ENCODE measurements at regions not wholly inside any gene's neighbourhood (a gene's known extent, or its start where the extent isn't known, plus 50 kb on each side); places are given as distances from the start of the nearest gene placed in this dataset.

DNA sequence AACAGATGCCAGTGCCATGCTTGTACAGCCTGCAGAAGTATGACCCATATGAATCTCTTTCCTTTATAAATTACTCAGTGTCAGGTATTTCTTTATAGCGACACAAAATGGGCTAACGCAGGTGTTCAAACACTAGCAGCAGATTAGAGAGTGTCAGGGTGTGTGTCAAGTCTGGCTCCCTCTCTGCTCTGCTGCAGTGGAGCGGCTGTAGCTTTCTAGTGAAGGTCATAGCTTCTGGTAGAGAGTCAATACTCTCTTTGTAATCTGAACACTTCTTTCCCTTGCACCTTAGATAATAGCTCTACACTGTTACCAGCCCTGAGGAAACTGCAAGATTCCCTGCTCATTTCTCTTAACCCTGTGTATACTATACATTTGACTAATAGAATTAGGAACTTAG, 483.2 kb upstream of the TGFBR2 start:
- H3K27ac ChIP-seq (ENCODE audit: low read depth, low read length) = no peak overlapping the region
- no peaks in the 10 kb centered on the region for H3K27me3 ChIP-seq (ENCODE audit: control insufficient read depth, insufficient read depth, low read length)
- no peaks in the 10 kb centered on the region for H3K36me3 ChIP-seq (ENCODE audit: control insufficient read depth, insufficient read depth, low read length)
- H3K4me3 ChIP-seq (ENCODE audit: low read length) = no peak overlapping the region
- no peak overlapping the region for H3K9ac ChIP-seq (ENCODE audit: low read length)
- no peaks in the 10 kb centered on the region for H3K4me1 ChIP-seq (ENCODE audit: control insufficient read depth, insufficient read depth, low read length)

DNA sequence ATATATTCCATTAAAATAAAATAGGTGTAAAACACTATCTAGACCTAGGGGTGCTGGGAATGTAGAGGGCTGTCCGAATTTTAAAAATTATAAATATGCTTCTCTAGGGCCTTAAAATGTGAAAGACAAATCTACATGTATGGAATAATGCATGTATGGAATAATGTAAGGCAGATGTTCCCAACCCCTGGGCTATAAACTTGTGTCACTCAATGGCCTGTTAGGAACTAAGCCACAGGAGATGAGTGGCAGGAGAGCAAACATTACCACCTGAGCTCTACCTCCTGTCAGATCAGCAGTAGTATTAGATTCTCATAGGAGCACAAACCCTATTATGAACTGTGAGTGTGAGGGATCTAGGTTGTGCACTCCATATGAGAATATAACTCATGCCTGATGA, 482.6 kb upstream of the TGFBR2 start:
- no peak overlapping the region for H3K4me3 ChIP-seq (ENCODE audit: low read length)
- H3K4me1 ChIP-seq (ENCODE audit: control insufficient read depth, insufficient read depth, low read length) = no peaks in the 10 kb centered on the region
- H3K9ac ChIP-seq (ENCODE audit: low read length) = no peak overlapping the region
- H3K27ac ChIP-seq (ENCODE audit: low read depth, low read length) = no peak overlapping the region
- H3K36me3 ChIP-seq (ENCODE audit: control insufficient read depth, insufficient read depth, low read length) = no peaks in the 10 kb centered on the region
- no peaks in the 10 kb centered on the region for H3K27me3 ChIP-seq (ENCODE audit: control insufficient read depth, insufficient read depth, low read length)

DNA sequence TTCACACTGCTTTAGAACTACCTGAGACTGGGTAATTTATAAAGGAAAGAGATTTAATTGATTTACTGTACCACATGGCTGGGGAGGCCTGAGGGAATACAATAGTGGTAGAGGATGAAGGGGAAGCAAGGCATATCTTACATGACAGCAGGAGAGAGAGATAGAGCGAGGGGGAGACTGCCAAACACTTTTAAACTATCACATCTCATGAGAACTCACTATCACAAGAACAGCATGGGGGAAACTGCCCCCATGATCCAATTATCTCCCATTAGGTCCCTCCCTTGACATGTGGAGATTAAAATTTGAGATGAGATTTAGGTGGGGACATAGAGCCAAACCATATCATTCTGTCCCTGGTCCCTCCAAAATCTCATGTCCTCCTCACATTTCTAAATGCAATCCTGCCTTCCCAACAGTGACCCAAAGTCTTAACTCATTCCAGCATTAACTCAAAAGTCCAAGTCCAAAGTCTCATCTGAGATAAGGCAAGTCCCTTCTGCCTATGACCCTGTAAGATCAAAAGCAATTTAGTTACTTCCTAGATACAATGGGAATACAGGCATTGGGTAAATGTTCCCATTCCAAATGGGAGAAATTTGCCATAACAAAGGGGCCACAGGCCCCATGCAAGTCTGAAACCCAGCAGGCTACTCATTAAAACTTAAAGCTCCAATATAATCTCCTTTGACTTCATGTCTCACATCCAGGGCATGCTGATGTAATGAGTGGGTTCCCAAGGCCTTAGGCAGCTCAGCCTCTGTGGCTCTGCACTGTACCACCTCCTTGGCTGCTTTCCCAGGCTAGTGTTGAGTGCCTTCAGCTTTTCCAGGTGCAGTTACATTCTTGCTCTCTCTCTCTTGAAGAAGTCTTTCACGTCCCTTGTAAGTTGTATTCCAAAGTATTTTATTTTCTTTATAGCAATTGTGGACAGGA, 481.7 kb upstream of the TGFBR2 start:
- Histone ChIP-seq H3K36me3 (ENCODE audit: control insufficient read depth, insufficient read depth, low read length) (no peaks in the 10 kb centered on the region), H3K27ac (ENCODE audit: low read depth, low read length) (no peak overlapping the region), H3K4me1 (ENCODE audit: control insufficient read depth, insufficient read depth, low read length) (no peaks in the 10 kb centered on the region), H3K27me3 (ENCODE audit: control insufficient read depth, insufficient read depth, low read length) (no peaks in the 10 kb centered on the region), H3K9ac (ENCODE audit: low read length) (no peak overlapping the region), H3K4me3 (ENCODE audit: low read length) (no peak overlapping the region)

DNA sequence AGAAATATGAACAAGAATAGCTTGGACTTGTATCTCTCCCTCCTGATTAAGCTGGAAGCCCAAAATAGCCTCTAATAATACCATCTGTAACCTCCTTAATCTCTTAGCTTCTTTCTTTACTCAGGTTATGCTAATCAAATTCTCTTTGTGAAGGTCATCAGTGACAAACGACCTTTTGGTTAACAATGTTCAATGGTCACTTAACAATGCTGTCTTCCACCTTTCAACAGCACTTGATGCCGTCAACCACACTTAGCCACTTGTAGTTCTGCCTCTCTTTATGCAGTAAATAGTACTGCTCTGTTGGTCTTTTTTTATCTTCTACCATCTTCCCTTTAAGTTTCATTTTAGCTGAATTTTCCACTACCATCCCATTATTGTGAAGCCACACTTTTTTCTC, 476.6 kb upstream of the TGFBR2 start:
- H3K9ac ChIP-seq (ENCODE audit: low read length) = no peak overlapping the region
- no peaks in the 10 kb centered on the region for H3K36me3 ChIP-seq (ENCODE audit: control insufficient read depth, insufficient read depth, low read length)

DNA sequence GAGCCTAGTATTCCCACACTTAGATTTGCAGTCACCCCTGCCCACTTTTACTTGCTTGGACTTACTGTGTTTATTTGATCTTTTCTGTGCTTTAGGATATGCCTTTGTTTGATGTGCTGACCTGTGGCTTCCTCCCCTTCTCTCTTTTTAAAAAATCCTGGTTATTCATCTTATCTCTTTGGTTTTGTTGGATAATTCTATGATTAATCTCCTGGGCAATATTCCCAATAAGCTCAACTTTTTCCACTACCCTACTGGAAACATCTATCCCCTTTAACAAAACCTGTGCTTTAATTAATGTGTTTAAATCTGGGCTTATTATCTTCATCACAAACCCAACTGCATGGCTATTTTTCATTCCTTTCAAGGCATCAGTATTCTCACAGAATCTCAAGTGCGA, 476.0 kb upstream of the TGFBR2 start:
- Histone ChIP-seq H3K4me3 (ENCODE audit: low read length) (no peak overlapping the region), H3K36me3 (ENCODE audit: control insufficient read depth, insufficient read depth, low read length) (no peaks in the 10 kb centered on the region), H3K9ac (ENCODE audit: low read length) (no peak overlapping the region), H3K27me3 (ENCODE audit: control insufficient read depth, insufficient read depth, low read length) (no peaks in the 10 kb centered on the region), H3K4me1 (ENCODE audit: control insufficient read depth, insufficient read depth, low read length) (no peaks in the 10 kb centered on the region), H3K27ac (ENCODE audit: low read depth, low read length) (no peak overlapping the region)

More for the DNA sequence above, 476.6 kb upstream of the TGFBR2 start:
- Histone ChIP-seq H3K27me3 (ENCODE audit: control insufficient read depth, insufficient read depth, low read length) (no peaks in the 10 kb centered on the region), H3K27ac (ENCODE audit: low read depth, low read length) (no peak overlapping the region), H3K4me3 (ENCODE audit: low read length) (no peak overlapping the region), H3K4me1 (ENCODE audit: control insufficient read depth, insufficient read depth, low read length) (no peaks in the 10 kb centered on the region)

DNA sequence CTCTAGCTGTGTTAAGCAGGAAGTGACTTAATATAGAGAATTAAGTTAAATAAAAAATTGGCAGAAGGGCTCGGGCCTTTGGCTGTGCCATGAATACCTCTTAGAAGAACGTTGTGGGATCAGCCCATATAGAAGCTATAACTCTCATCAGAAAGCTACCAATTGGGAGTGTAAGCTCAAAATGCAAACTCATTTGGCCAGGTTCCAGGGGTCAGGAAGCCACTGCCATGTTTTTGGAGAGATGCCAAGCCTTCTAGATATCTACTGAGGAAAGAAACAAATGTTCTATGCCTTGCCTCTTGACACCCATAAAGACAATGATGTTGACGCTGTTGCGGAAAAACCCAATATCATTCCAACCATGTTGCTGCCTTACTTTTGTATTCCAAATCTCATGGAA, 475.2 kb upstream of the TGFBR2 start:
- Histone ChIP-seq H3K36me3 (ENCODE audit: control insufficient read depth, insufficient read depth, low read length) (no peaks in the 10 kb centered on the region), H3K9ac (ENCODE audit: low read length) (no peak overlapping the region), H3K4me3 (ENCODE audit: low read length) (no peak overlapping the region), H3K27ac (ENCODE audit: low read depth, low read length) (no peak overlapping the region), H3K4me1 (ENCODE audit: control insufficient read depth, insufficient read depth, low read length) (no peaks in the 10 kb centered on the region), H3K27me3 (ENCODE audit: control insufficient read depth, insufficient read depth, low read length) (no peaks in the 10 kb centered on the region)

DNA sequence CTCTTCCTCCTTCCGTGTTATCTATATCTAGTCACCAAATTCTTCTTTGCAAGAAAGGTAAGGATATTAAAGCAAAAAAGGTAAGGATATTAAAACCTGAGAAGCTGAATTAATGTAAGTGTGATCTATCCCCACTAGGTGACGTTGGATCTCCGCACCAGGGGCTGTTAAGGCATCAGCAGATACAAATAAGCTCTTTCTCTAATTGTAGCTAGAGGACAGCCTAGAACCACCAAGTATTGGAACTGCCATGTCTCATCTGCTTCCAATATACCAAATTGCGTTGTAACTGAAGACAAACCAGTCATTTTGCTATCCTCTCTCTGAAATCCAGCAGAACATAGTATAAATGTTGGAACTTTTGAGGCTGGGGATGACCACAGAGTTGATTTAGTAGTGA, 471.2 kb upstream of the TGFBR2 start:
- Histone ChIP-seq H3K4me3 (ENCODE audit: low read length) (no peak overlapping the region), H3K36me3 (ENCODE audit: control insufficient read depth, insufficient read depth, low read length) (no peaks in the 10 kb centered on the region), H3K27ac (ENCODE audit: low read depth, low read length) (no peak overlapping the region)

DNA sequence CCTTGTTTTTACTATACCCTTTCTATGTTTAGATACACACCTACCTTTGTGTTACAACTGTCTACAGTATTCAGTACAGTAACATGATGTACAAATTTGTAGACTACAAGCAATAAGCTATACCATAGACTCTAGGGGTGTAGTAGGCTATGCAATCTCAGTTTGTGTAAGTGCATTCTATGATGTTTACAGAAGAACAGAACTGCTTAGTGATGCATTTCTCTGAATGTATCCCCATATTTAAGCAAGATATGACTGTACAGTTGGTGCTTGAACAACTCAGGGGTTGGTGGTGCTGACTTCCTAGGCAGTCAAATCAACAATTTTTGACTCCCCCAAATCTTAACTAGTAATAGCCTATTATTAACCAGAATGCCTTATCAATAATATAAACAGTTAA, 467.1 kb upstream of the TGFBR2 start:
- Histone ChIP-seq H3K36me3 (ENCODE audit: control insufficient read depth, insufficient read depth, low read length) (no peaks in the 10 kb centered on the region), H3K27me3 (ENCODE audit: control insufficient read depth, insufficient read depth, low read length) (no peaks in the 10 kb centered on the region), H3K4me3 (ENCODE audit: low read length) (no peak overlapping the region), H3K9ac (ENCODE audit: low read length) (no peak overlapping the region), H3K4me1 (ENCODE audit: control insufficient read depth, insufficient read depth, low read length) (no peaks in the 10 kb centered on the region), H3K27ac (ENCODE audit: low read depth, low read length) (no peak overlapping the region)

More for the DNA sequence above, 471.2 kb upstream of the TGFBR2 start:
- Histone ChIP-seq H3K27me3 (ENCODE audit: control insufficient read depth, insufficient read depth, low read length) (no peaks in the 10 kb centered on the region), H3K4me1 (ENCODE audit: control insufficient read depth, insufficient read depth, low read length) (no peaks in the 10 kb centered on the region), H3K9ac (ENCODE audit: low read length) (no peak overlapping the region)

DNA sequence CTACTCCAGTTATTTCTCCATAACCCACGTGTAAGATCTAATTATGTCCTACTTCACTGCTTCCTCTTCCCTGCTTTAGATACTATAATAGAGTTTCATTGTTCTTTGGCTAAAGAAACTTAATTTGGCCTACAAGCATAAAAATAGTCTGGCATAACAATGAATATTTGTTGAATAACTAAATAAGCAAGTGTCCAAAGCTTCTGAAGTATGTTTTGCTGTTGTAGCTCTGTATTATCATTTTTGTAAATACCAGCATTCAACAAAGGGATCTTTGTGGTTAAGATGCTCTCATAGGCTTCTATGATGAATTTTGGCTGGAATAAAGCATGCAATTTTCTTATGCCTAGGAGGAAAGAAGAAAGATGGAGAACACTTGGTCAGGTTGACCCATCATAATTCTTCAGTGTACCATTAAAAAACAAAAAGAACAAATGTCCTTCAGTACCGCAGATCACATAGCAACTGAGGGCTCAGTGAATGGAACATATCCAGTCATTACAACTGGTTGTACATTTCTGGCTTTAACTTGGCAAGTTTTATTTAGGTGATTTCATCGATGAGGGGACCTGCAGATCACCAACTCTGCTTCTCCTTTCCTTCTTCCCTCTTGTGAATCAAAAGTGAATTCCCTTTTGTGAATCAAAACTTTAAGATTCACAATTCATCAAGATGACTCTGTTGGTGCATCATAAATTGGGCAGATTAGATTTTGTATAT, 465.9 kb upstream of the TGFBR2 start:
- no peak overlapping the region for H3K4me3 ChIP-seq (ENCODE audit: low read length)
- no peaks in the 10 kb centered on the region for H3K36me3 ChIP-seq (ENCODE audit: control insufficient read depth, insufficient read depth, low read length)
- H3K9ac ChIP-seq (ENCODE audit: low read length) = no peak overlapping the region
- no peaks in the 10 kb centered on the region for H3K27me3 ChIP-seq (ENCODE audit: control insufficient read depth, insufficient read depth, low read length)
- no peaks in the 10 kb centered on the region for H3K4me1 ChIP-seq (ENCODE audit: control insufficient read depth, insufficient read depth, low read length)
- H3K27ac ChIP-seq (ENCODE audit: low read depth, low read length) = no peak overlapping the region

DNA sequence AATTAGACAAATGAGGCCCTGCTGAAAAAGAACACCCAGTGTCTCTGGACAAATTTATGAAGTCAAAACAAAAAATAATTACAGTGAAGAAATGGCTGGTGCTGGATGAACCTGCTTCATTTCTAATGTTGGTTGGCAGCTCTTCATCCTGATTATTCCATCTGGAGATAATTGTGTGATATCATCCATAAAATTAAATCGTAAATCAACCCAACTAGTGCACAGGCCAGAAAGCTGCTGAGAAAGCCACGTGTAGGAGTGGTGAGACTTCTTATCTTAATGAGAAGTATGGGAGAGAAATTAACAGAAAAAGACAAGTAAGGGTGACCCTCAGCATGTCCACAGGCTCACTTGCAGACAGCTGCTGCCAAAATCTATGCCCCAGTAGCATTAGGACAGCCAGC, 465.2 kb upstream of the TGFBR2 start:
- Histone ChIP-seq H3K4me1 (ENCODE audit: control insufficient read depth, insufficient read depth, low read length) (no peaks in the 10 kb centered on the region), H3K27ac (ENCODE audit: low read depth, low read length) (no peak overlapping the region)

DNA sequence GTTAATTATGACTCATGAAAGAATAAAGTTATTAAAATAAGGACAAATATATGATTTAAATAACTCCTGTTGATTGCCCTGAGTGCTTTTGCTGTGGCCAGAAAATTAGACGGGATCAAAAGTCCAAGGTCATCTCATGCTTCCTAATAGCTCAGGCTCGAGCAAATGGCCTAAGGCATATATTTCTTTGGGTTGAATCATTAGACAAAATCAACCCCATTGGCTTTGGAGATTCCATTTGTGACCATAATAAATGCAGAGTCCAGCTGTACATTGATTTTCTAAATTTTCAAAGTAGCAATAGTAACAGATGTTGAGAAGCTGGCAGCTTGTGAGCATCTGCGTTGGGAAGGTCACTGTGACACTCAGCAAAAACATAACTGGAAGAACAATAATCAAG, 464.5 kb upstream of the TGFBR2 start:
- Histone ChIP-seq H3K27me3 (ENCODE audit: control insufficient read depth, insufficient read depth, low read length) (no peaks in the 10 kb centered on the region), H3K4me1 (ENCODE audit: control insufficient read depth, insufficient read depth, low read length) (no peaks in the 10 kb centered on the region), H3K36me3 (ENCODE audit: control insufficient read depth, insufficient read depth, low read length) (no peaks in the 10 kb centered on the region), H3K4me3 (ENCODE audit: low read length) (no peak overlapping the region), H3K27ac (ENCODE audit: low read depth, low read length) (no peak overlapping the region), H3K9ac (ENCODE audit: low read length) (no peak overlapping the region)

More for the DNA sequence above, 465.2 kb upstream of the TGFBR2 start:
- Histone ChIP-seq H3K9ac (ENCODE audit: low read length) (no peak overlapping the region), H3K4me3 (ENCODE audit: low read length) (no peak overlapping the region), H3K27me3 (ENCODE audit: control insufficient read depth, insufficient read depth, low read length) (no peaks in the 10 kb centered on the region), H3K36me3 (ENCODE audit: control insufficient read depth, insufficient read depth, low read length) (no peaks in the 10 kb centered on the region)

DNA sequence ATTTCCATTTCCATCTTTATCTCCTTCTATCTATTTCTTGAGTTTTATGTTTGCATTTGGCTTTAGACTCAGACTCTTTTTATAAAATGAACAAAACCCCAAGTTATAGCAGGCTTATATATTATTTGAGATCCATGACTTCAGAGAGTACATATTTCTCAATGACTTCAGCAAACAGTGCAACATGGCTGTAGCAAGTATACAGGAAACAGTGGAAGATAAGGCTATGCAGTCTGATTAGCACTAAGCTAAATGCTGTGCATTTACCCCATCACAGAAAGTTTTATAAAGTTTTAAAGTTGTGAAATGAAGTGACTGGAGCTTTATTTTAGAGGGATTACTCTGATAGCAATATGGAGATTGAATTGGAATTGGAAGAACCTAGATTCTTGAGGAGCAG, 463.5 kb upstream of the TGFBR2 start:
- Histone ChIP-seq H3K36me3 (ENCODE audit: control insufficient read depth, insufficient read depth, low read length) (no peaks in the 10 kb centered on the region), H3K4me3 (ENCODE audit: low read length) (no peak overlapping the region), H3K4me1 (ENCODE audit: control insufficient read depth, insufficient read depth, low read length) (no peaks in the 10 kb centered on the region), H3K27ac (ENCODE audit: low read depth, low read length) (no peak overlapping the region), H3K9ac (ENCODE audit: low read length) (no peak overlapping the region), H3K27me3 (ENCODE audit: control insufficient read depth, insufficient read depth, low read length) (no peaks in the 10 kb centered on the region)

All from rectal smooth muscle tissue (tissue), 1 donor.